RWPE2 (cell line): ENCODE measurements at regions not wholly inside any gene's neighbourhood (a gene's known extent, or its start where the extent isn't known, plus 50 kb on each side); places are given as distances from the start of the nearest gene placed in this dataset.

ENCODE experiments used
- ATAC-seq: fragments of 200-7000 bp; cut with Tn5 transposase; 3 replicates; pipeline ENCODE4 v1.9.1; 2021; ENCODE audit warnings: low read depth
- DNase-seq: peaks from one replicate; pipeline ENCODE4 v3.0.0-alpha.2; 2020; ENCODE audit warnings: low spot score
- H3K27ac ChIP-seq: fragments of 450-650 bp; 2 replicates; pipeline ENCODE4 v1.5.1; 2017; ENCODE audit warnings: mild to moderate bottlenecking; ENCODE audit not compliant: poor library complexity, severe bottlenecking
- H3K27me3 ChIP-seq: fragments of 250-450 bp; sonication (Bioruptor Pico); 2 replicates; pipeline ENCODE4 v1.5.1; 2021; ENCODE audit warnings: mild to moderate bottlenecking, moderate library complexity; ENCODE audit not compliant: insufficient read depth, poor library complexity, severe bottlenecking
- H3K36me3 ChIP-seq: fragments of 250-450 bp; sonication (Bioruptor Pico); 2 replicates; pipeline ENCODE4 v1.5.1; 2020; ENCODE audit warnings: low read depth, mild to moderate bottlenecking, moderate library complexity
- H3K4me1 ChIP-seq: fragments of 250-450 bp; sonication (Bioruptor Pico); 2 replicates; pipeline ENCODE4 v1.5.1; 2021; ENCODE audit warnings: mild to moderate bottlenecking, moderate library complexity; ENCODE audit not compliant: insufficient read depth, poor library complexity, severe bottlenecking
- H3K4me3 ChIP-seq: fragments of 250-450 bp; sonication (Bioruptor Pico); 2 replicates; pipeline ENCODE4 v1.5.1; 2021; ENCODE audit warnings: mild to moderate bottlenecking, moderate library complexity; ENCODE audit not compliant: severe bottlenecking
- H3K9me3 ChIP-seq: fragments of 250-450 bp; sonication (Bioruptor Pico); 2 replicates; pipeline ENCODE4 v1.5.1; 2021; ENCODE audit warnings: mild to moderate bottlenecking, moderate library complexity; ENCODE audit not compliant: severe bottlenecking
- CTCF ChIP-seq: fragments of 450-650 bp; IDR thresholded peaks from one replicate; pipeline ENCODE4 v1.5.1; 2017; ENCODE audit warnings: mild to moderate bottlenecking, moderate library complexity; ENCODE audit not compliant: poor library complexity, severe bottlenecking

- H3K4me1 ChIP-seq, result no peaks in the 10 kb centered on the region
- no peak overlapping the region for H3K27ac ChIP-seq
- H3K27me3 ChIP-seq, result no peaks in the 10 kb centered on the region
- H3K4me3 ChIP-seq, result no peak overlapping the region
- ATAC-seq, result no peak
- no peak for TF ChIP-seq CTCF
- no peaks in the 10 kb centered on the region for H3K9me3 ChIP-seq
- no peaks in the 10 kb centered on the region for H3K36me3 ChIP-seq
- no peak for DNase-seq
Measured at GRCh38 chr12:20309504-20310148, 58.7 kb upstream of the PDE3A start.

- no peak for DNase-seq
- H3K27ac ChIP-seq, result no peak overlapping the region
- no peaks in the 10 kb centered on the region for H3K9me3 ChIP-seq
- no peaks in the 10 kb centered on the region for H3K36me3 ChIP-seq
- H3K27me3 ChIP-seq, result no peaks in the 10 kb centered on the region
- no peak overlapping the region for H3K4me3 ChIP-seq
- no peak for TF ChIP-seq CTCF
- no peaks in the 10 kb centered on the region for H3K4me1 ChIP-seq
- no peak for ATAC-seq
Measured at GRCh38 chr12:20314328-20314727, 54.0 kb upstream of the PDE3A start.

DNA sequence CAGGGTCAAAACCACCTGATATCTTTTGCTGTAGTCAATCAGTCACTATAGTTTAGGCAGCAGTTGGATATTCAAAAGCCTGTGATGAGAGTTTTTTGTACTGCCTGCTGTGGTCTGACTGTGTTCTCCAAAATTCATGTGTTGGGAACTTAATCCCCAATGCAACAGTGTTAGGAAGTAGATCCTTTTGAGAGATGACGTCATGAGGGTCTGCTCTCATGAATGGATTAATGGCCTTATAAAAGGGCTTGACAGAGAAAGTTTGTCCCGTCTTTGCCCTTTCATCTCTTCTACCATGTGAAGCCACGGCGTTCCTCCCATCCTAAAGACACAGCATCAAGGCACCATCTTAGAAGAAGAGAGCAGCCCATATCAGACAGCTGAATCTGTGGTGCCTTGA, 50.8 kb upstream of the PDE3A start:
- no peak for DNase-seq
- Histone ChIP-seq H3K36me3 (no peaks in the 10 kb centered on the region), H3K4me3 (no peak overlapping the region), H3K9me3 (no peaks in the 10 kb centered on the region), H3K27ac (no peak overlapping the region), H3K27me3 (no peaks in the 10 kb centered on the region), H3K4me1 (no peaks in the 10 kb centered on the region)
- TF ChIP-seq CTCF, result no peak
- ATAC-seq, result no peak
